Right lobe of liver (tissue), 4 donors: ENCODE measurements at regions not wholly inside any gene's neighbourhood (a gene's known extent, or its start where the extent isn't known, plus 50 kb on each side); places are given as distances from the start of the nearest gene placed in this dataset.

Experiments
- POLR2A ChIP-seq: fragments of 450-650 bp; IDR thresholded peaks from one replicate; pipeline ENCODE4 v1.6.1; 2017; ENCODE audit warnings: antibody characterized with exemption, mild to moderate bottlenecking
- TF ChIP-seq, protein P1 (sequence below), 4 donors: fragments of 200-600 bp in 3 of 4; fragments of 450-650 bp in 1 of 4; IDR thresholded peaks; one replicate each; pipeline versions ENCODE4 v1.5.1 to v1.8.0; 2016 to 2022; ENCODE audit warnings: antibody characterized with exemption in 4 of 4, mild to moderate bottlenecking in 2 of 4
- donor health status: DM: no; HTN: no; CAD: no.
- donor health status: DM: no; HTN: no; CAD: no.
- donor health status: DM: no; HTN: yes; CAD: no.

DNA sequence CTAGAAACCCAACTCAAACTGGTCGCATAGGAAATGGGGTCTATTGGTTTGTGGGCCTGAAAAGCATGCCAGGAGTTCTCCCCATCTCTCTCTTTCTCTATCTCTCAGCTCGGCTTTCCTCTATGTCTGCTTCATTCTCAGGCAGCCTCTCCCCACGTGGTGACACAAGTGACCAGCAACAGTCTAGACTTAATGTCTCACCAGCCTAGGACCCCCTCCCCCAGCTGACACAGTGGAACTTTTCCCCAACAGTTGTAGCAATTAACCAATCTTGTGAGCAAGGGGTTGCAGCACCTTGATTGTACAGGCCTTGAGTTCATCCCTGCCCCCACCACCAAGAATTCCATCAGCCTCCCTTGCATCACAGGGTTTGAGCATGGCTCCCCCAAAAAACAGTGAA lies 159.8 kb upstream of the KIT start:
- TF ChIP-seq, protein P1, sequence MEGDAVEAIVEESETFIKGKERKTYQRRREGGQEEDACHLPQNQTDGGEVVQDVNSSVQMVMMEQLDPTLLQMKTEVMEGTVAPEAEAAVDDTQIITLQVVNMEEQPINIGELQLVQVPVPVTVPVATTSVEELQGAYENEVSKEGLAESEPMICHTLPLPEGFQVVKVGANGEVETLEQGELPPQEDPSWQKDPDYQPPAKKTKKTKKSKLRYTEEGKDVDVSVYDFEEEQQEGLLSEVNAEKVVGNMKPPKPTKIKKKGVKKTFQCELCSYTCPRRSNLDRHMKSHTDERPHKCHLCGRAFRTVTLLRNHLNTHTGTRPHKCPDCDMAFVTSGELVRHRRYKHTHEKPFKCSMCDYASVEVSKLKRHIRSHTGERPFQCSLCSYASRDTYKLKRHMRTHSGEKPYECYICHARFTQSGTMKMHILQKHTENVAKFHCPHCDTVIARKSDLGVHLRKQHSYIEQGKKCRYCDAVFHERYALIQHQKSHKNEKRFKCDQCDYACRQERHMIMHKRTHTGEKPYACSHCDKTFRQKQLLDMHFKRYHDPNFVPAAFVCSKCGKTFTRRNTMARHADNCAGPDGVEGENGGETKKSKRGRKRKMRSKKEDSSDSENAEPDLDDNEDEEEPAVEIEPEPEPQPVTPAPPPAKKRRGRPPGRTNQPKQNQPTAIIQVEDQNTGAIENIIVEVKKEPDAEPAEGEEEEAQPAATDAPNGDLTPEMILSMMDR (IDR thresholded peaks at IDR 0.05) = no peak
- no peak for TF ChIP-seq POLR2A
